ENCODE measurements at regions not wholly inside any gene's neighbourhood (a gene's known extent, or its start where the extent isn't known, plus 50 kb on each side); places are given as distances from the start of the nearest gene placed in this dataset.

GRCh38 chr4:4724321-4724720, 135.1 kb upstream of the MSX1 start:
- Histone ChIP-seq H3K9ac (no peak overlapping the region), H3K27ac (no peak overlapping the region), H3K36me3 (ENCODE audit: control insufficient read depth, insufficient read depth, low read length) (no peaks in the 10 kb centered on the region), H3K4me1 (no peaks in the 10 kb centered on the region), H3K79me2 (no peaks in the 10 kb centered on the region), H2AFZ (no peak overlapping the region), H3K27me3 (ENCODE audit: control insufficient read depth, insufficient read depth, low read length) (no peaks in the 10 kb centered on the region), H3K4me3 (ENCODE audit: low read depth, low read length) (no peak overlapping the region), H3K9me3 (ENCODE audit: control insufficient read depth, low read length) (no peaks in the 10 kb centered on the region), H3K4me2 (ENCODE audit: low read length) (no peak overlapping the region)
- TF ChIP-seq, protein P1, sequence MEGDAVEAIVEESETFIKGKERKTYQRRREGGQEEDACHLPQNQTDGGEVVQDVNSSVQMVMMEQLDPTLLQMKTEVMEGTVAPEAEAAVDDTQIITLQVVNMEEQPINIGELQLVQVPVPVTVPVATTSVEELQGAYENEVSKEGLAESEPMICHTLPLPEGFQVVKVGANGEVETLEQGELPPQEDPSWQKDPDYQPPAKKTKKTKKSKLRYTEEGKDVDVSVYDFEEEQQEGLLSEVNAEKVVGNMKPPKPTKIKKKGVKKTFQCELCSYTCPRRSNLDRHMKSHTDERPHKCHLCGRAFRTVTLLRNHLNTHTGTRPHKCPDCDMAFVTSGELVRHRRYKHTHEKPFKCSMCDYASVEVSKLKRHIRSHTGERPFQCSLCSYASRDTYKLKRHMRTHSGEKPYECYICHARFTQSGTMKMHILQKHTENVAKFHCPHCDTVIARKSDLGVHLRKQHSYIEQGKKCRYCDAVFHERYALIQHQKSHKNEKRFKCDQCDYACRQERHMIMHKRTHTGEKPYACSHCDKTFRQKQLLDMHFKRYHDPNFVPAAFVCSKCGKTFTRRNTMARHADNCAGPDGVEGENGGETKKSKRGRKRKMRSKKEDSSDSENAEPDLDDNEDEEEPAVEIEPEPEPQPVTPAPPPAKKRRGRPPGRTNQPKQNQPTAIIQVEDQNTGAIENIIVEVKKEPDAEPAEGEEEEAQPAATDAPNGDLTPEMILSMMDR (IDR thresholded peaks at IDR 0.05): no peak

DNA sequence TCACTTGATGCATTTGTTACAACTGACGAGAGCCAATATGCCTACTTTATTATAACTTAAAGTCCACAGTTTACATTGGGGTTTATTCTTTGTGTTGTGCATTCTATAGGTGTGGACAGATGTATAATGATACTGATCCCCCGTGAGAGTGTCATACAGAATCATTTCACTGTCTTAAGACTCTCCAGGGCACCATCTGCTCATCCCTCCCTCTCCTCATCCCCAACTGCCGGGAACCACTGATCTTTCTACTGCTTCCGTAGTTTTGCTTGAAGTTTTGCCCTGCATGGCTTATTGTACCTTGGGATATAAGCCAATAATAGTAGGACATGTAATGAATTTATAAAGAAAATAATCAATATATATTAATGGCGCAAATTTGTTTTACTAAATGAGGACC, 137.8 kb upstream of the MSX1 start:
- no peaks in the 10 kb centered on the region for H3K79me2 ChIP-seq
- no peaks in the 10 kb centered on the region for H3K27me3 ChIP-seq (ENCODE audit: control insufficient read depth, insufficient read depth, low read length)
- no peaks in the 10 kb centered on the region for H3K36me3 ChIP-seq (ENCODE audit: control insufficient read depth, insufficient read depth, low read length)
- no peak overlapping the region for H3K4me2 ChIP-seq (ENCODE audit: low read length)
- H3K4me3 ChIP-seq (ENCODE audit: low read depth, low read length): no peak overlapping the region
- no peak overlapping the region for H2AFZ ChIP-seq
- no peak overlapping the region for H3K27ac ChIP-seq
- H3K9me3 ChIP-seq (ENCODE audit: control insufficient read depth, low read length): no peaks in the 10 kb centered on the region
- TF ChIP-seq, protein P1 (IDR thresholded peaks at IDR 0.05): no peak
- H3K9ac ChIP-seq: no peak overlapping the region
- no peaks in the 10 kb centered on the region for H3K4me1 ChIP-seq

GRCh38 chr4:4720646-4721045, 138.8 kb upstream of the MSX1 start:
- H2AFZ ChIP-seq: no peak overlapping the region
- H3K4me1 ChIP-seq: no peaks in the 10 kb centered on the region
- no peaks in the 10 kb centered on the region for H3K27me3 ChIP-seq (ENCODE audit: control insufficient read depth, insufficient read depth, low read length)
- no peak overlapping the region for H3K27ac ChIP-seq
- H3K36me3 ChIP-seq (ENCODE audit: control insufficient read depth, insufficient read depth, low read length): no peaks in the 10 kb centered on the region
- no peak overlapping the region for H3K4me3 ChIP-seq (ENCODE audit: low read depth, low read length)
- H3K4me2 ChIP-seq (ENCODE audit: low read length): no peak overlapping the region
- no peaks in the 10 kb centered on the region for H3K79me2 ChIP-seq
- no peaks in the 10 kb centered on the region for H3K9me3 ChIP-seq (ENCODE audit: control insufficient read depth, low read length)
- H3K9ac ChIP-seq: no peak overlapping the region
- TF ChIP-seq, protein P1 (IDR thresholded peaks at IDR 0.05): no peak

GRCh38 chr4:4719436-4719835, 140.0 kb upstream of the MSX1 start:
- Histone ChIP-seq H3K9me3 (ENCODE audit: control insufficient read depth, low read length) (no peaks in the 10 kb centered on the region), H3K9ac (no peak overlapping the region), H3K27ac (no peak overlapping the region), H3K4me2 (ENCODE audit: low read length) (no peak overlapping the region), H2AFZ (no peak overlapping the region), H3K27me3 (ENCODE audit: control insufficient read depth, insufficient read depth, low read length) (no peaks in the 10 kb centered on the region), H3K79me2 (no peaks in the 10 kb centered on the region), H3K4me3 (ENCODE audit: low read depth, low read length) (no peak overlapping the region), H3K4me1 (no peaks in the 10 kb centered on the region), H3K36me3 (ENCODE audit: control insufficient read depth, insufficient read depth, low read length) (no peaks in the 10 kb centered on the region)
- TF ChIP-seq, protein P1 (IDR thresholded peaks at IDR 0.05): no peak

DNA sequence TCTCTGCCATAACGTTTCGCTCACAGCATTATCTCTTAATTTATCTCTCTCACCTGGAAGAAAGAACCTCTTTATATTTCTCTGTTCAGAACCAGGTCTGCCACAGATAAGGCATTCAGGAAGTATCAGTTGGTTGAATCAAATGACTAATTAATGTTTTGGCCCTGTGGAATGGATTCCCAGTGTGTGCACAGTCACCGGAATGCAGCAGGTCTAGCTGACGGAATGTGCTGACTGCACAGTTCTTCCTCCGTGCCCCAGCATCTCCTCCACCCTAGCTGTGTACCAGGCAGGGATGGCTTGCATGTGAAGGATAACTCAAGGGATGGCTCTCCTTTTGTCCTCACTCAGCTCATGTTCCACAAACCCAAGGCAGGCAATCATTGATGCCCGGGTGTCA, 141.8 kb upstream of the MSX1 start:
- H3K4me3 ChIP-seq (ENCODE audit: low read depth, low read length): no peak overlapping the region
- no peak overlapping the region for H3K4me2 ChIP-seq (ENCODE audit: low read length)
- H3K9ac ChIP-seq: no peak overlapping the region
- H3K9me3 ChIP-seq (ENCODE audit: control insufficient read depth, low read length): no peaks in the 10 kb centered on the region
- H3K27ac ChIP-seq: no peak overlapping the region
- TF ChIP-seq, protein P1 (IDR thresholded peaks at IDR 0.05): no peak
- H3K79me2 ChIP-seq: no peaks in the 10 kb centered on the region
- H3K4me1 ChIP-seq: no peaks in the 10 kb centered on the region
- H2AFZ ChIP-seq: no peak overlapping the region
- H3K27me3 ChIP-seq (ENCODE audit: control insufficient read depth, insufficient read depth, low read length): no peaks in the 10 kb centered on the region
- no peaks in the 10 kb centered on the region for H3K36me3 ChIP-seq (ENCODE audit: control insufficient read depth, insufficient read depth, low read length)
